ENCODE measurements at regions not wholly inside any gene's neighbourhood (a gene's known extent, or its start where the extent isn't known, plus 50 kb on each side); places are given as distances from the start of the nearest gene placed in this dataset.

DNA sequence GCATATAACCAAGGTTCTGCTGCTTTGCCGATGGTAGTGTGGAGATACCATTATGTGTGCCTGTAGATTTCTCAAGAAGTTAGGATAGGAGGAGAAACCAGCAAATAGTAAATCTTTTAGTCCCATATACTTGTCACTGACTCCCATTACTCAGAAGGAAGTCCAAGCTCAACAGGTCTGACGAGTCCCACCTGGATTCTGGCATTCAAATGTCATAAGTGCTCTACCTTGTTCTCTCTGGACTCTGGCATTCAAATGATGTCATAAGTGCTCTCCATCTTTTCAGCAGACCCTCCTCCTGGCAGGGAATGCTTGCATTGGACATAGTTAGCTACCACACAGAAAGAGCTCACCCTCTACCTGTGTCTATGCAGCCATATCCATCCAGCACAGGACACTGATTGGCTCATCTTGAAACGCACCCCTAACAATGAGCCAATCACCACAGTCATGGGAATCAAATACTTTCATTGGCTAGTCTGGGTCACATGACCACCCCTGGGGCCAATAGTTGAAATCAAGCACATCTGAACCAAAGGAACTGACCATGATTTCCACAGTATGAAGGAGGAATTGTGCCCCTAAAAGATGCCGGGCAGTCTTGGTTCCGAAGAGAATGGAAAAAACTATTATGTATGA is 205.0 kb upstream of the ADAMTS9 start:
- Histone ChIP-seq H3K27me3 (ENCODE audit: insufficient read depth, low read length) (0 out of 2 replicates have a peak, but pooled peaks cover 4% of the 10 kb centered on the region), H3K4me1 (ENCODE audit: control insufficient read depth in 1 of 2, insufficient read depth in 2 of 2, low read length in 2 of 2) (no peaks in the 10 kb centered on the region), H3K9ac (ENCODE audit: low read length) (no peak overlapping the region), H3K9me3 (ENCODE audit: control insufficient read depth in 1 of 2, insufficient read depth in 1 of 2, low read depth in 1 of 2, low read length in 2 of 2) (no peaks in the 10 kb centered on the region), H3K27ac (ENCODE audit: low read depth, low read length) (no peak overlapping the region), H3K4me3 (replicated peaks in 1 of 2; ENCODE audit: low read depth in 1 of 2, low read length in 2 of 2) (no peak overlapping the region), H3K9me2 (ENCODE audit: insufficient read depth) (no peaks in the 10 kb centered on the region), H3K36me3 (ENCODE audit: control insufficient read depth in 1 of 2, insufficient read depth in 2 of 2, low read length in 2 of 2) (no peaks in the 10 kb centered on the region), H3K4me2 (ENCODE audit: low read length) (no peak overlapping the region), H2AFZ (ENCODE audit: low read depth, low read length, poor library complexity, severe bottlenecking) (no peak overlapping the region), H4K20me1 (ENCODE audit: insufficient read depth) (no peaks in the 10 kb centered on the region), H3K79me2 (ENCODE audit: insufficient read depth, low read length) (no peaks in the 10 kb centered on the region)
- POLR2A ChIA-PET, result no interaction called here
- no peak for ATAC-seq
- intact Hi-C loops (cut with micrococcal nuclease), result no loop called here
- BruUV-seq (replicated peaks), result no TSS peak
- TF ChIP-seq TCF7L2 (IDR thresholded peaks at IDR 0.05; ENCODE audit: borderline replicate concordance, extremely low read depth, insufficient read depth, insufficient read length), result no peak
- no peak for TF ChIP-seq SIN3A (IDR thresholded peaks at IDR 0.05; ENCODE audit: low read depth)
- no peak for TF ChIP-seq SRF (IDR thresholded peaks at IDR 0.05; ENCODE audit: low read depth)
- TF ChIP-seq, protein P1, sequence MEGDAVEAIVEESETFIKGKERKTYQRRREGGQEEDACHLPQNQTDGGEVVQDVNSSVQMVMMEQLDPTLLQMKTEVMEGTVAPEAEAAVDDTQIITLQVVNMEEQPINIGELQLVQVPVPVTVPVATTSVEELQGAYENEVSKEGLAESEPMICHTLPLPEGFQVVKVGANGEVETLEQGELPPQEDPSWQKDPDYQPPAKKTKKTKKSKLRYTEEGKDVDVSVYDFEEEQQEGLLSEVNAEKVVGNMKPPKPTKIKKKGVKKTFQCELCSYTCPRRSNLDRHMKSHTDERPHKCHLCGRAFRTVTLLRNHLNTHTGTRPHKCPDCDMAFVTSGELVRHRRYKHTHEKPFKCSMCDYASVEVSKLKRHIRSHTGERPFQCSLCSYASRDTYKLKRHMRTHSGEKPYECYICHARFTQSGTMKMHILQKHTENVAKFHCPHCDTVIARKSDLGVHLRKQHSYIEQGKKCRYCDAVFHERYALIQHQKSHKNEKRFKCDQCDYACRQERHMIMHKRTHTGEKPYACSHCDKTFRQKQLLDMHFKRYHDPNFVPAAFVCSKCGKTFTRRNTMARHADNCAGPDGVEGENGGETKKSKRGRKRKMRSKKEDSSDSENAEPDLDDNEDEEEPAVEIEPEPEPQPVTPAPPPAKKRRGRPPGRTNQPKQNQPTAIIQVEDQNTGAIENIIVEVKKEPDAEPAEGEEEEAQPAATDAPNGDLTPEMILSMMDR (IDR thresholded peaks at IDR 0.05 in 2 of 3, conservative IDR thresholded peaks at IDR 0.05 in 1 of 3; ENCODE audit: borderline replicate concordance in 1 of 3, insufficient read depth in 1 of 3, low read depth in 2 of 3, low read length in 2 of 3), result no peak
- no peak for TF ChIP-seq POLR2A (IDR thresholded peaks at IDR 0.05; ENCODE audit: borderline replicate concordance, extremely low read depth, insufficient read depth, insufficient read length)
- TF ChIP-seq YY1 (IDR thresholded peaks at IDR 0.05; ENCODE audit: extremely low read depth, insufficient replicate concordance, low read depth, low read length), result no peak
- no peak for TF ChIP-seq ELF1 (IDR thresholded peaks at IDR 0.05; ENCODE audit: borderline replicate concordance, low read depth)
- no peak for TF ChIP-seq JUND (IDR thresholded peaks at IDR 0.05)
- TF ChIP-seq, protein P2, sequence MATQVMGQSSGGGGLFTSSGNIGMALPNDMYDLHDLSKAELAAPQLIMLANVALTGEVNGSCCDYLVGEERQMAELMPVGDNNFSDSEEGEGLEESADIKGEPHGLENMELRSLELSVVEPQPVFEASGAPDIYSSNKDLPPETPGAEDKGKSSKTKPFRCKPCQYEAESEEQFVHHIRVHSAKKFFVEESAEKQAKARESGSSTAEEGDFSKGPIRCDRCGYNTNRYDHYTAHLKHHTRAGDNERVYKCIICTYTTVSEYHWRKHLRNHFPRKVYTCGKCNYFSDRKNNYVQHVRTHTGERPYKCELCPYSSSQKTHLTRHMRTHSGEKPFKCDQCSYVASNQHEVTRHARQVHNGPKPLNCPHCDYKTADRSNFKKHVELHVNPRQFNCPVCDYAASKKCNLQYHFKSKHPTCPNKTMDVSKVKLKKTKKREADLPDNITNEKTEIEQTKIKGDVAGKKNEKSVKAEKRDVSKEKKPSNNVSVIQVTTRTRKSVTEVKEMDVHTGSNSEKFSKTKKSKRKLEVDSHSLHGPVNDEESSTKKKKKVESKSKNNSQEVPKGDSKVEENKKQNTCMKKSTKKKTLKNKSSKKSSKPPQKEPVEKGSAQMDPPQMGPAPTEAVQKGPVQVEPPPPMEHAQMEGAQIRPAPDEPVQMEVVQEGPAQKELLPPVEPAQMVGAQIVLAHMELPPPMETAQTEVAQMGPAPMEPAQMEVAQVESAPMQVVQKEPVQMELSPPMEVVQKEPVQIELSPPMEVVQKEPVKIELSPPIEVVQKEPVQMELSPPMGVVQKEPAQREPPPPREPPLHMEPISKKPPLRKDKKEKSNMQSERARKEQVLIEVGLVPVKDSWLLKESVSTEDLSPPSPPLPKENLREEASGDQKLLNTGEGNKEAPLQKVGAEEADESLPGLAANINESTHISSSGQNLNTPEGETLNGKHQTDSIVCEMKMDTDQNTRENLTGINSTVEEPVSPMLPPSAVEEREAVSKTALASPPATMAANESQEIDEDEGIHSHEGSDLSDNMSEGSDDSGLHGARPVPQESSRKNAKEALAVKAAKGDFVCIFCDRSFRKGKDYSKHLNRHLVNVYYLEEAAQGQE (IDR thresholded peaks at IDR 0.05; ENCODE audit: low read depth), result no peak
- TF ChIP-seq, protein P3, sequence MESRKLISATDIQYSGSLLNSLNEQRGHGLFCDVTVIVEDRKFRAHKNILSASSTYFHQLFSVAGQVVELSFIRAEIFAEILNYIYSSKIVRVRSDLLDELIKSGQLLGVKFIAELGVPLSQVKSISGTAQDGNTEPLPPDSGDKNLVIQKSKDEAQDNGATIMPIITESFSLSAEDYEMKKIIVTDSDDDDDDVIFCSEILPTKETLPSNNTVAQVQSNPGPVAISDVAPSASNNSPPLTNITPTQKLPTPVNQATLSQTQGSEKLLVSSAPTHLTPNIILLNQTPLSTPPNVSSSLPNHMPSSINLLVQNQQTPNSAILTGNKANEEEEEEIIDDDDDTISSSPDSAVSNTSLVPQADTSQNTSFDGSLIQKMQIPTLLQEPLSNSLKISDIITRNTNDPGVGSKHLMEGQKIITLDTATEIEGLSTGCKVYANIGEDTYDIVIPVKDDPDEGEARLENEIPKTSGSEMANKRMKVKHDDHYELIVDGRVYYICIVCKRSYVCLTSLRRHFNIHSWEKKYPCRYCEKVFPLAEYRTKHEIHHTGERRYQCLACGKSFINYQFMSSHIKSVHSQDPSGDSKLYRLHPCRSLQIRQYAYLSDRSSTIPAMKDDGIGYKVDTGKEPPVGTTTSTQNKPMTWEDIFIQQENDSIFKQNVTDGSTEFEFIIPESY (IDR thresholded peaks at IDR 0.05; ENCODE audit: extremely low read depth, insufficient replicate concordance, low read length), result no peak
- no peak for DNase-seq (ENCODE audit: low read depth, low spot score)
- CTCF ChIA-PET, result no interaction called here
- RAD21 ChIA-PET (ENCODE audit: low non-redundant PET in 1 of 2, low total read pairs in 2 of 2, uncharacterized antibody in 2 of 2, unreplicated experiment in 2 of 2), result no interaction called here
